ENCODE measurements at regions not wholly inside any gene's neighbourhood (a gene's known extent, or its start where the extent isn't known, plus 50 kb on each side); places are given as distances from the start of the nearest gene placed in this dataset.

GRCh38 chr3:147195887-147196286 lies 210.5 kb downstream of the ZIC4 start:
- SMC1A ChIA-PET (ENCODE audit: uncharacterized antibody, unreplicated experiment): no interaction called here
- Histone ChIP-seq H3K27ac (ENCODE audit: control insufficient read depth, insufficient read depth) (no peak overlapping the region), H2AFZ (ENCODE audit: control insufficient read depth, low read depth, low read length) (no peak overlapping the region), H3K27me3 (replicated peaks in 1 of 2; ENCODE audit: control insufficient read depth in 2 of 2, insufficient read depth in 2 of 2, low read length in 1 of 2) (no peaks in the 10 kb centered on the region), H3K4me1 (ENCODE audit: control insufficient read depth, insufficient read depth, low read length) (no peaks in the 10 kb centered on the region), H3K79me2 (ENCODE audit: control insufficient read depth, insufficient read depth, low read length) (no peaks in the 10 kb centered on the region), H3K4me2 (ENCODE audit: control insufficient read depth, insufficient read depth) (no peak overlapping the region), H4K20me1 (ENCODE audit: control insufficient read depth, insufficient read depth) (no peaks in the 10 kb centered on the region), H3K9me3 (replicated peaks; ENCODE audit: control insufficient read depth, insufficient read depth, low read length) (no peaks in the 10 kb centered on the region), H3K36me3 (ENCODE audit: control insufficient read depth in 2 of 2, insufficient read depth in 2 of 2, low read length in 1 of 2) (no peaks in the 10 kb centered on the region), H3K4me3 (no peak overlapping the region), H3K9ac (ENCODE audit: control insufficient read depth, insufficient read depth, low read length) (no peak overlapping the region)
- RAD21 ChIA-PET (ENCODE audit: unreplicated experiment): no interaction called here
- intact Hi-C loops (cut with micrococcal nuclease; ENCODE audit: unreplicated experiment) (no loop called here), in situ Hi-C loops (cut with MboI) (no loop called here)
- no TSS peak for BruUV-seq (replicated peaks)
- DNase-seq (ENCODE audit: low read depth, low spot score) (no peak), FAIRE-seq (no peak), ATAC-seq (no peak)
- CTCF ChIA-PET: no interaction called here
- TF ChIP-seq DPF2 (IDR thresholded peaks at IDR 0.05): no peak
- no peak for TF ChIP-seq SREBF1 (IDR thresholded peaks at IDR 0.05; ENCODE audit: low read length)
- TF ChIP-seq FOXK2 (IDR thresholded peaks at IDR 0.05): no peak
- TF ChIP-seq, protein P1, sequence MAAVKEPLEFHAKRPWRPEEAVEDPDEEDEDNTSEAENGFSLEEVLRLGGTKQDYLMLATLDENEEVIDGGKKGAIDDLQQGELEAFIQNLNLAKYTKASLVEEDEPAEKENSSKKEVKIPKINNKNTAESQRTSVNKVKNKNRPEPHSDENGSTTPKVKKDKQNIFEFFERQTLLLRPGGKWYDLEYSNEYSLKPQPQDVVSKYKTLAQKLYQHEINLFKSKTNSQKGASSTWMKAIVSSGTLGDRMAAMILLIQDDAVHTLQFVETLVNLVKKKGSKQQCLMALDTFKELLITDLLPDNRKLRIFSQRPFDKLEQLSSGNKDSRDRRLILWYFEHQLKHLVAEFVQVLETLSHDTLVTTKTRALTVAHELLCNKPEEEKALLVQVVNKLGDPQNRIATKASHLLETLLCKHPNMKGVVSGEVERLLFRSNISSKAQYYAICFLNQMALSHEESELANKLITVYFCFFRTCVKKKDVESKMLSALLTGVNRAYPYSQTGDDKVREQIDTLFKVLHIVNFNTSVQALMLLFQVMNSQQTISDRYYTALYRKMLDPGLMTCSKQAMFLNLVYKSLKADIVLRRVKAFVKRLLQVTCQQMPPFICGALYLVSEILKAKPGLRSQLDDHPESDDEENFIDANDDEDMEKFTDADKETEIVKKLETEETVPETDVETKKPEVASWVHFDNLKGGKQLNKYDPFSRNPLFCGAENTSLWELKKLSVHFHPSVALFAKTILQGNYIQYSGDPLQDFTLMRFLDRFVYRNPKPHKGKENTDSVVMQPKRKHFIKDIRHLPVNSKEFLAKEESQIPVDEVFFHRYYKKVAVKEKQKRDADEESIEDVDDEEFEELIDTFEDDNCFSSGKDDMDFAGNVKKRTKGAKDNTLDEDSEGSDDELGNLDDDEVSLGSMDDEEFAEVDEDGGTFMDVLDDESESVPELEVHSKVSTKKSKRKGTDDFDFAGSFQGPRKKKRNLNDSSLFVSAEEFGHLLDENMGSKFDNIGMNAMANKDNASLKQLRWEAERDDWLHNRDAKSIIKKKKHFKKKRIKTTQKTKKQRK (IDR thresholded peaks at IDR 0.05; ENCODE audit: low read depth, low read length): no peak
- POLR2A ChIA-PET: no interaction called here

DNA sequence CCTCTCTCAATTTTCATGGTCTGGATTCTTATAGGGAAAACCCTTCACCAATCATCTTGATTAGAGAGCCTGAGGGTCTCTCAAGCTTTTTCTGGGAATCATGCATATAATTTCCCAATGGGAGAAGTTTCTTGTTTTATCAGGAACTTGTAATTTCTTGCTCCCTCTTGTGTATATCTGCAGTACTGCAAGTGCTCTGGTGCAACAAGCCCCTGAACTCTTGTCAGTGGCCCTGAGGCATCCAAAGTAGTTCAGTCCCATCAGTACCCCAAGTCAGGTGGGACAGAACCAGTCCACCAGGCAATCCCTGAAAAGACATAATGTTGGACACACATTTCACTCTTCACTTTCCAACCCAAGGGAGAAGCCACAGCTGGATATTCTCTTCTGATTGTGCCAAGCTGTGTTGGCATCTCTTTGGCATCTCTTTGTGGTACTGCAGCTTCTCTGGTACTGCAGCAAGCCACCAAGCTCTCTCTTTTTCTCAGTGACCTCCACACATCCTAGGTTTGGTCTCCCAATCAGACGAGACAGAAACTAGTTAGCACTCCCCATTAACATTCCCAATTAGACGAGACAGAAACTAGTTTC lies 214.5 kb downstream of the ZIC4 start:
- Histone ChIP-seq H3K9me3 (replicated peaks; ENCODE audit: control insufficient read depth, insufficient read depth, low read length) (no peaks in the 10 kb centered on the region), H3K79me2 (ENCODE audit: control insufficient read depth, insufficient read depth, low read length) (no peaks in the 10 kb centered on the region), H2AFZ (ENCODE audit: control insufficient read depth, low read depth, low read length) (no peak overlapping the region), H3K36me3 (ENCODE audit: control insufficient read depth in 2 of 2, insufficient read depth in 2 of 2, low read length in 1 of 2) (no peaks in the 10 kb centered on the region), H3K27ac (ENCODE audit: control insufficient read depth, insufficient read depth) (no peak overlapping the region), H3K9ac (ENCODE audit: control insufficient read depth, insufficient read depth, low read length) (no peak overlapping the region), H3K4me2 (ENCODE audit: control insufficient read depth, insufficient read depth) (no peak overlapping the region), H4K20me1 (ENCODE audit: control insufficient read depth, insufficient read depth) (no peaks in the 10 kb centered on the region), H3K4me1 (ENCODE audit: control insufficient read depth, insufficient read depth, low read length) (no peaks in the 10 kb centered on the region), H3K4me3 (no peak overlapping the region), H3K27me3 (replicated peaks in 1 of 2; ENCODE audit: control insufficient read depth in 2 of 2, insufficient read depth in 2 of 2, low read length in 1 of 2) (no peaks in the 10 kb centered on the region)
- TF ChIP-seq SMC3 (IDR thresholded peaks at IDR 0.05; ENCODE audit: borderline replicate concordance, low read length) (peak; percentile 54; the same call in 1 of the 2 replicates), RAD21 (IDR thresholded peaks at IDR 0.05; ENCODE audit: insufficient read depth, low read depth, low read length) (peak; percentile 34; the same call in 1 of the 2 replicates), ZNF384 (IDR thresholded peaks at IDR 0.05; ENCODE audit: borderline replicate concordance, low read depth, low read length) (no peak)
- TF ChIP-seq, protein P2, sequence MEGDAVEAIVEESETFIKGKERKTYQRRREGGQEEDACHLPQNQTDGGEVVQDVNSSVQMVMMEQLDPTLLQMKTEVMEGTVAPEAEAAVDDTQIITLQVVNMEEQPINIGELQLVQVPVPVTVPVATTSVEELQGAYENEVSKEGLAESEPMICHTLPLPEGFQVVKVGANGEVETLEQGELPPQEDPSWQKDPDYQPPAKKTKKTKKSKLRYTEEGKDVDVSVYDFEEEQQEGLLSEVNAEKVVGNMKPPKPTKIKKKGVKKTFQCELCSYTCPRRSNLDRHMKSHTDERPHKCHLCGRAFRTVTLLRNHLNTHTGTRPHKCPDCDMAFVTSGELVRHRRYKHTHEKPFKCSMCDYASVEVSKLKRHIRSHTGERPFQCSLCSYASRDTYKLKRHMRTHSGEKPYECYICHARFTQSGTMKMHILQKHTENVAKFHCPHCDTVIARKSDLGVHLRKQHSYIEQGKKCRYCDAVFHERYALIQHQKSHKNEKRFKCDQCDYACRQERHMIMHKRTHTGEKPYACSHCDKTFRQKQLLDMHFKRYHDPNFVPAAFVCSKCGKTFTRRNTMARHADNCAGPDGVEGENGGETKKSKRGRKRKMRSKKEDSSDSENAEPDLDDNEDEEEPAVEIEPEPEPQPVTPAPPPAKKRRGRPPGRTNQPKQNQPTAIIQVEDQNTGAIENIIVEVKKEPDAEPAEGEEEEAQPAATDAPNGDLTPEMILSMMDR (IDR thresholded peaks at IDR 0.05 in 2 of 3, conservative IDR thresholded peaks at IDR 0.05 in 1 of 3; ENCODE audit: control insufficient read depth in 2 of 3, extremely low read depth in 1 of 3, insufficient read depth in 1 of 3, low read depth in 3 of 3, low read length in 3 of 3): peak; percentile 51 to 75 (median 70)
- intact Hi-C loops (cut with micrococcal nuclease; ENCODE audit: unreplicated experiment): loop anchor here (2.0 kb wide), 1 partner anchor 551 kb away; no protein-coding TSS in a partner anchor
- ChIA-PET CTCF (interaction anchor here (0.7 to 1.9 kb wide), 9 partner anchors 9 to 1175 kb away, joined by 3 to 8 read pairs (median 4); no protein-coding TSS in a partner anchor), RAD21 (ENCODE audit: unreplicated experiment) (interaction anchor here (0.9 to 1.3 kb wide), 2 partner anchors 72 to 551 kb away, joined by 3 read pairs; no protein-coding TSS in a partner anchor), SMC1A (ENCODE audit: uncharacterized antibody, unreplicated experiment) (interaction anchor here (0.6 to 1.2 kb wide), 3 partner anchors 39 to 885 kb away, joined by 3 to 4 read pairs (median 3); no protein-coding TSS in a partner anchor), POLR2A (no interaction called here)
- ATAC-seq (peak; percentile 68), FAIRE-seq (no peak), DNase-seq (ENCODE audit: low read depth, low spot score) (peak; percentile 1)
- BruUV-seq (replicated peaks): no TSS peak
- WGBS (ENCODE audit: insufficient coverage, insufficient replicate concordance, low lambda C conversion rate, missing lambda C conversion rate): 0% methylated on average over 2 of the region's 2 CpGs
- in situ Hi-C loops (cut with MboI): no loop called here
